HEK293 (cell line): ENCODE measurements at regions not wholly inside any gene's neighbourhood (a gene's known extent, or its start where the extent isn't known, plus 50 kb on each side); places are given as distances from the start of the nearest gene placed in this dataset.

Experiments
- BCL11B ChIP-seq: fragments of 450-650 bp; formaldehyde crosslinking; IDR thresholded peaks from 2 replicates; pipeline ENCODE4 v1.5.1; 2016; ENCODE audit warnings: low read depth, missing biosample characterization, missing genetic modification characterization
- PRDM1 ChIP-seq: fragments of 450-650 bp; formaldehyde crosslinking; IDR thresholded peaks from 2 replicates; pipeline ENCODE4; 2016; ENCODE audit warnings: missing biosample characterization, missing genetic modification characterization
- ZBTB7A ChIP-seq: fragments of 450-650 bp; formaldehyde crosslinking; IDR thresholded peaks from 2 replicates; pipeline ENCODE4 v1.5.1; 2016; ENCODE audit warnings: low read depth, missing biosample characterization, missing genetic modification characterization
- ZNF24 ChIP-seq: fragments of 450-650 bp; formaldehyde crosslinking; IDR thresholded peaks from 2 replicates; pipeline ENCODE4 v1.5.1; 2016; ENCODE audit warnings: missing biosample characterization, missing genetic modification characterization
- ZNF529 ChIP-seq: fragments of 450-650 bp; formaldehyde crosslinking; IDR thresholded peaks from 2 replicates; pipeline ENCODE4 v1.5.1; 2017; ENCODE audit warnings: missing genetic modification characterization, missing biosample characterization; ENCODE audit not compliant: insufficient replicate concordance
- TF ChIP-seq, protein P1 (sequence below): fragments of 450-650 bp; formaldehyde crosslinking; IDR thresholded peaks from 2 replicates; pipeline ENCODE4 v1.5.1; 2016; ENCODE audit warnings: missing biosample characterization, missing genetic modification characterization
- TF ChIP-seq, protein P2 (sequence below): fragments of 450-650 bp; formaldehyde crosslinking; IDR thresholded peaks from 2 replicates; pipeline ENCODE4 v1.5.1; 2016; ENCODE audit warnings: missing biosample characterization, missing genetic modification characterization
- TF ChIP-seq, protein P3 (sequence below): fragments of 450-650 bp; formaldehyde crosslinking; IDR thresholded peaks from 2 replicates; pipeline ENCODE4 v1.5.1; 2016; ENCODE audit warnings: missing biosample characterization, missing genetic modification characterization

DNA sequence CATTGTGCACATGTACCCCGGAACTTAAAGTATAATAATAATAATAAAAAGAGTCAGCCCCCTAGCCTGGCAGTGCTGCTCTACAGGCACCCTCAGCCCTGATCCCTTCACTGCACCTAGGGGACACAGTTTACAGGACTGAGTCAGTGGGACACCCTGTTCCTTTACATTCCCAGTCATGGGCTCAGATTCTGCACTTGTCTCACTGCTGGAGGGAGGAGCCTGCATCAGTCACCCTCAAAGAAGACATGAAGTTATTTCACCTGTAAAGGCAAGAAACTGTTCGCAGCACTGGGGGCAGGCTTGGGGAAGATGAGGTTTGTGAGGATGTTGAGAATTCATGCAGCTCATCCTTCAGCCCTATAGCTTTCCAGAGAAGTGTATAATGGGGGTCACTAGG, 50.7 kb upstream of the VPREB1 start:
- TF ChIP-seq, protein P1, sequence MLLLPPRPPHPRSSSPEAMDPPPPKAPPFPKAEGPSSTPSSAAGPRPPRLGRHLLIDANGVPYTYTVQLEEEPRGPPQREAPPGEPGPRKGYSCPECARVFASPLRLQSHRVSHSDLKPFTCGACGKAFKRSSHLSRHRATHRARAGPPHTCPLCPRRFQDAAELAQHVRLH (tag by site-specific recombination) = no peak
- TF ChIP-seq, protein P2, sequence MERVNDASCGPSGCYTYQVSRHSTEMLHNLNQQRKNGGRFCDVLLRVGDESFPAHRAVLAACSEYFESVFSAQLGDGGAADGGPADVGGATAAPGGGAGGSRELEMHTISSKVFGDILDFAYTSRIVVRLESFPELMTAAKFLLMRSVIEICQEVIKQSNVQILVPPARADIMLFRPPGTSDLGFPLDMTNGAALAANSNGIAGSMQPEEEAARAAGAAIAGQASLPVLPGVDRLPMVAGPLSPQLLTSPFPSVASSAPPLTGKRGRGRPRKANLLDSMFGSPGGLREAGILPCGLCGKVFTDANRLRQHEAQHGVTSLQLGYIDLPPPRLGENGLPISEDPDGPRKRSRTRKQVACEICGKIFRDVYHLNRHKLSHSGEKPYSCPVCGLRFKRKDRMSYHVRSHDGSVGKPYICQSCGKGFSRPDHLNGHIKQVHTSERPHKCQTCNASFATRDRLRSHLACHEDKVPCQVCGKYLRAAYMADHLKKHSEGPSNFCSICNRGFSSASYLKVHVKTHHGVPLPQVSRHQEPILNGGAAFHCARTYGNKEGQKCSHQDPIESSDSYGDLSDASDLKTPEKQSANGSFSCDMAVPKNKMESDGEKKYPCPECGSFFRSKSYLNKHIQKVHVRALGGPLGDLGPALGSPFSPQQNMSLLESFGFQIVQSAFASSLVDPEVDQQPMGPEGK (tag by site-specific recombination) = no peak
- TF ChIP-seq ZNF529 (no peak), ZBTB7A (tag by site-specific recombination) (no peak), PRDM1 (tag by site-specific recombination) (no peak), ZNF24 (tag by site-specific recombination) (no peak), BCL11B (tag by site-specific recombination) (no peak)
- TF ChIP-seq, protein P3, sequence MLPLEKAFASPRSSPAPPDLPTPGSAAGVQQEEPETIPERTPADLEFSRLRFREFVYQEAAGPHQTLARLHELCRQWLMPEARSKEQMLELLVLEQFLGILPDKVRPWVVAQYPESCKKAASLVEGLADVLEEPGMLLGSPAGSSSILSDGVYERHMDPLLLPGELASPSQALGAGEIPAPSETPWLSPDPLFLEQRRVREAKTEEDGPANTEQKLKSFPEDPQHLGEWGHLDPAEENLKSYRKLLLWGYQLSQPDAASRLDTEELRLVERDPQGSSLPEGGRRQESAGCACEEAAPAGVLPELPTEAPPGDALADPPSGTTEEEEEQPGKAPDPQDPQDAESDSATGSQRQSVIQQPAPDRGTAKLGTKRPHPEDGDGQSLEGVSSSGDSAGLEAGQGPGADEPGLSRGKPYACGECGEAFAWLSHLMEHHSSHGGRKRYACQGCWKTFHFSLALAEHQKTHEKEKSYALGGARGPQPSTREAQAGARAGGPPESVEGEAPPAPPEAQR = no peak
